ENCODE measurements at regions not wholly inside any gene's neighbourhood (a gene's known extent, or its start where the extent isn't known, plus 50 kb on each side); places are given as distances from the start of the nearest gene placed in this dataset.

DNA sequence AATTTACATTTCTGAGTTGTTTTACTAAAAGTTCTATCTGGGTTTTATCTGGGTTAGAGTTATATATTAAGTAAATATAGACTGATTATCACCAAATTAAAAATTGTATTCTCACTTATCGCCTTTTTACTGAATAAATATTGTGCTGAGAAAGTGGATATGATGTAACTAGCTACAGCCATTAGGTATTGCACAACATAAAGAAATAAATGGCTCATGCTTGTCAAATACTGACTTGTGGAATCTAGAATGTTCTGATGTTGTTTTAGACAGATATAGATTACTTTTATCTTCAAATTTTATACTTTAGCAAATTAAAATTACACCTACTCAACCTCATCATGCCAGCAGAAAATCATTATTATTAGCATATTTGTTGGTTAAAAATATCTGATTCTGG is 1277.1 kb upstream of the MIR17HG start:
- DNase-seq (ENCODE audit: low read depth) = no peak

DNA sequence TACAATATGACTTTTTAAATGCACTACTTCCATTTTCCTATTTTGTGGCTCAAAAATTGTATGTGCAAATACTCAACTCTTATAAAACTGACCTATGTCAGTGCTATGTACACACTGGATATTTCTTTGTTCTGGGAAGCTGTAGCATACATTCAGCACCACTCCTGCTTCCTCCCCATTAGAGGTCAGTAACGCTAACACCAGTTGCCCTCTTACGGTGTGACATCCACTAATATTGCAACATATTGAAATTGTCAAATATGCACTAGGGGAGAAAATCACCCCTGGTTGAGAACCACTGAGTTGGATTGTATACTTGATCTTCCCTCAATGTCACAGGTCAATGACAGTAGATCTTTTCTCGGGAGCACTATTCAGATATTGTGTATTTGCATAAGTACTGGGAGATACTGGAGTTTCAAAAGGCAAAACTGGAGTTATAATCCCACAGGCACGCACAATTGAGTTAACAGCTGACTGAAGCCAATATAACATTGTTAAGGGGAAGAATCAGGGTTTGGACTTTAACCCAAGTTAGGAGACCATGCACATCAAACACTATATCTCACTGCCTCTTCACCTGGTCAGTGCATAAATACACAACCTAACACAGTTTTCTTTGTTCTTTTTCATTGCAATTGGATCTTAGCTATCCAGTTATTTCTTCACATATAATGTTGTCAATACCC is 1276.5 kb upstream of the MIR17HG start:
- DNase-seq (ENCODE audit: low read depth) = no peak

GRCh38 chr13:90084684-90085290 is 1262.7 kb upstream of the MIR17HG start:
- DNase-seq (ENCODE audit: low read depth) = peak; percentile 3

DNA sequence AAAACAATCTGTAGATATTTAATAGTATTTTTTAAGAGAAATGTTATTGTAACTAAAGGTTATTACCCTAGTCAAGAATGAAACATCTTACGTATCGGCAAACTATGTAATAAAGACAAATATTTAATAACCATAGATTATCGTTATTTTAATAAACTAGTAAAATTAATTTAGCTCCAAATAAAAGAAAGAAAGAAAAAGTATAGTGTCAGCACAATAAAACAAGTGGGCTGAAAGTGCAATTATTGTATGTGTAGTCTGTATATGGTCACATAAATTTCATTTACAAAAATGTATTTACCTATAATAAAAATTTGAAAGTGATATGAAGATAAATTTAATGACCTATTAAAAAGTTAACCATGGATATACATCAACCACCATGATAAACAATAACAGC is 1258.4 kb upstream of the MIR17HG start:
- DNase-seq (ENCODE audit: low read depth) = no peak

DNA sequence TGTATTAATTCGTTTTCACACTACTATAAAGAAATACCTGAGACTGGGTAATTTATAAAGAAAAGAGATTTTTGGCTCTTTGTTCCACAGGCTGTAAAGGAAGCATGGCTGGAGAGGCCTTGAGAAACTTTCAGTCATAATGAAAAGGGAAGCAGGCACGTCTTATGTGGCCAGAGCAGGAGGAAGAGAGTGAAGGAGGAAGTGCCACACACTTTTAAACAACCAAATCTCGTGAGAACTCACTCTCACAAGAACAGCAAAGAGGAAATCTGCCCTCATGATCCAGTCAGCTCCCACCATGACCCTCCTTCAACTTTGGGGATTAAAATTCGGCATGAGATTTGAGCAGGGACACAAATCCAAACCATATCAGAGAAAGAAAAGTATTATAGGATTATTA is 1255.9 kb upstream of the MIR17HG start:
- no peak for DNase-seq (ENCODE audit: low read depth)

DNA sequence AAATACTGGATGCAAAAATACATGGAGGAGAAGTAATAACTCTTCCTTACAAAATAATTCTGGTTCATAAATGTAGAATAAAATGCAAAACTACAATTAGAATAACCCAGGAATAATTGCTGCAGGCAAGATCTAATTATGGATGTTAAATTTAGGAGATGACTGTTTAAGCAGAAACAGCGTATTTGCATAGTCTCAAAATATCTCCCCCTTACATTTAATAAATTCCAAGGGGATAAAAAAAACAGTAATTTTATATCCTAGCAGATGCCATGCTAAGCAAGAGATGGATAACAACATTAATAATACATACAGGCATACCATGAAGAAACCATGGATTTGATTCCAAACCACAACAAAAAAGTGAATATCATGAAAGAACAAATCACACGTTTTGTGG is 1253.1 kb upstream of the MIR17HG start:
- DNase-seq (ENCODE audit: low read depth) = no peak

DNA sequence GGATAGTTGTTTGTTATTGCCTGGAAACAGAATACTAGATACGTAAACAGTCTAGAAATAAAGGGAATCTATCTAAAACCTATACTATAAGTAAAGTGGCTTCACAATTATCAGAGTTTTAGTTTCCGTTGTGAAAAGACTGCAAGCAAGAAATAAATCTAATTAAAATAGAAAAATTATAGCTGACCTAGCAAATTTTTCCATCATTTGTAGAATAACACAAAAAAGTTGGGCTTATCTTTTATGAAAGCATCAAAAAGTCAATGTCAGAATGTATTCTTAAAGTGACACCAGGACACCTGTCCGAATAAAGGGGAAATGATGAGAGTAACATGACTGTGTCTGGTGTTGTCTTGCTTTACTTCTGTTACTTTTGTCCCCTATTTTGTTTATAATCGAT is 1248.9 kb upstream of the MIR17HG start:
- DNase-seq (ENCODE audit: low read depth) = no peak

- DNase-seq (ENCODE audit: low read depth) = no peak
These were observed 1247.6 kb upstream of the MIR17HG start for GRCh38 chr13:90099847-90100246.

DNA sequence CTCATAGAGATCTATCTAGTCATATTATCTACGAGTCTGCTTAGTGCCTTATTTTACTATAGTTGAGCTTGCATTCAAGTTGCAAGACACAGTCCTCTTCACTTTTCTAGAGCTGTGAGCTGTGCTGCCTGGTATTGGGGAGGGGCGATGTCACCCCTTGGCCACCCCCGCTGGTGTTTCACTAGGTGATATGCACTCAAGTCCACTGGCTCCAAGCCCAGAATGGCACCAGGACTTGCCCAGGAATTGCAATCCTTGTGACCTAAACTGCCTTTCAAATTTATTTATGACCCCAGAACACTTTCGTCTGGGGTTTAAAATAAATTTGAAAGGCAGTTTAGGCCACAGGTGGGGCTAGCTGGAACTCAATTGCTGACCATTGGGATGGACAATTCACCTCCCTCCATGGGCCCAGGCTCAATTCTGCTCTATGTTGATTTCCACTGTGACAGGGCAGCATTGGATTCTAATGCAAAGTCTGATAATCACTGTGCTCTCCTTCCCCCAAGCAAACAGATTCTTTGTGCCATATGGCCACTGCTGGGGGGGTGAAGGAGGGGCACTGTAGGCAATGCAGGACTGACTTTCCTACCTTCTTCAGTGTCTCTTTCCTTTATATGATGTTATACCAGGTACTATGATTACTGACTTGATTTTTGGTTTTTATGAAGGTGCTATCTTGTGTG is 1244.2 kb upstream of the MIR17HG start:
- no peak for DNase-seq (ENCODE audit: low read depth)

- no peak for DNase-seq (ENCODE audit: low read depth)
These were observed 1242.7 kb upstream of the MIR17HG start for GRCh38 chr13:90104764-90105163.

- DNase-seq (ENCODE audit: low read depth) = peak; percentile 16
These were observed 1242.2 kb upstream of the MIR17HG start for GRCh38 chr13:90105276-90105675.

- no peak for DNase-seq (ENCODE audit: low read depth)
These were observed 1241.5 kb upstream of the MIR17HG start for GRCh38 chr13:90105849-90106496.

DNA sequence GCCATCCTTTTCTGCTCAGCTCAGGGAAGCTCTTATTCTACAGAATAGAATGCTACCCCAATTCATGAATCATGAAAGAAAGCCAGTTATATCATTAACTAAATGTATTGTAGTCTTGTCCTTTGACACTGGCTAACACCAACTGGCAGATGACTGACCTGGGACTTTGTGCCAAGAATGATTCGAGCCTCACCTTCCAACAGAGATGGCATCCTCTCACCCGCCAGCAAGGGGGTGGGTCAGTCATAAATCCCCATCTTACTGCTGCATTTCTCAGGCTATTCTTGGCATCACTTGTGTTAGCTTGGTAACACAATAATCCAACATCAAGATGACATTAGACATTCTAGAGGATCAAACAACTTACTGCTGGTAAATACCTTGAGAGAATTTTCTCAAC is 1239.8 kb upstream of the MIR17HG start:
- no peak for DNase-seq (ENCODE audit: low read depth)

DNA sequence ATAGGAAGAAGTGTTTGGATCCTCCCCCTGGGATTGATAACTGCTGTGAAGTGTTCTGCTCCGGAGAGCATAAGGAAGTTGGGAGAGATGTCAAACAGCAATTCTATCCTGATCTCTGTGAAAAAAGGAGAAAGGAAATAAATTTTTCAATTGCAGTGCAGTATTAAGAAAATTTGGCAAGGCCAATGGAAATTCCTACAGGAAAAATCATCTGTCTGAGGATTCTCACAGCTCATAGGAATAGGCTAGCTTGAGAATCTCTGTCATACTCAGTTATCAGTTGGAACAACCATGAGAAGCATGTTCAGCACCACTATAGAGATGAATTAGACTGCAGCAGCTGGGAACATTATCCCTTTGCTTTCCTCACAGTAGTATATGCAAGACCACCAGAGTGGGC is 1238.9 kb upstream of the MIR17HG start:
- no peak for DNase-seq (ENCODE audit: low read depth)

DNA sequence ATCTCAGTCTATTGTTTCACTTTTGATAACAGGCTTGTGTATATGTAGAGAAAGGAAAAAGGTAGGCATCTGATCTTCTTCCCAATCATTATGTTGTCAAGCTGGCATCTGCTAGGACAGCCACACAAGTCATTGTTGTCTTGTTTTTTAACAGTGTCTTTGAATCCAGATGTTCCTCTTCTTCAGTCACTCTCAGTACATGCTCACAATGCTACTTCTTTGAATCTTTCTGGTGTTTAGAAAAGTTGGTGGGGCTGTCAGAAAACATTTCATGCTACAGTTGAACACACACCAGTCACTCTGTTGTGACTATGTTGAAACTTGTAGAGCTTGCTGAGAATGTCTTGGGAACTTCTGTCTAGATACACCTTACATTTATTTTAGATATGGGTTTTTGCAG is 1231.4 kb upstream of the MIR17HG start:
- no peak for DNase-seq (ENCODE audit: low read depth)

GRCh38 chr13:90118467-90119071 is 1228.9 kb upstream of the MIR17HG start:
- DNase-seq (ENCODE audit: low read depth) = no peak

DNA sequence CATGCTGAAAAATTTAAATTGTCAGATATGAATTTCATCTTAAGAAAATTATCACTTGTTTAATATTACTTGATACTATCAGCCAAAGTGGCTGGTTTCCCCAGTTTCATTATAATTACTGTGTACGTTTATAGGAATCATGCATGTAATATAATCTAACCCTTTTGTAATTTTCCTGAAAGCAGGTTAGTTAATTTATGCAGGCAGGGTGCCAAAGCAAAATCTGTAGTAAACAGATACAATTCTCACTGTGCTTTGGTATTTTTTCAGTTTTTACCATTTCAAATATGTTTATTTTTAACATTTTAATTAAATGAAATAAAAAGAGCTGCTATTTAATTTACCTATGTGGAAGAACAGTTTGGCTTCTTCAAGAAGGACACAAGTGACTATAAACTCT is 1227.5 kb upstream of the MIR17HG start:
- no peak for DNase-seq (ENCODE audit: low read depth)

- DNase-seq (ENCODE audit: low read depth) = no peak
These were observed 1225.7 kb upstream of the MIR17HG start for GRCh38 chr13:90121784-90122183.

DNA sequence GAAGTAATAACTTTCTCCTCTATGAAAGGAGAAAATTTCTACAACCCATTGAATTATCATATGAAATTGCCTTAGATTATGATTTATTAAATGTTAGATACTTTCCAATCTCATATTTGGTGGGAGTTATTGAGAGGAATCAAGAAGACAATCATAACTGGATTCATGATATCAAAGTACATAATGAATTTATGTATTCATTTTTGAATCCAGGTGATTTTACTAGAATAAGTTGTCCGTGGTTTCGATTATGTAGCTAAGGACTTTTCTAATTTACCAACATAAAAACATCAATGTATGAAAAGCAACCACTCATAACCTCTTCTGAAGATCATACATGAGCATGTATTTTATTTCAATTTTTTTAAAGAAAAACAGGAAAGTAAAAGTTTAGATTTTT is 1225.0 kb upstream of the MIR17HG start:
- no peak for DNase-seq (ENCODE audit: low read depth)

DNA sequence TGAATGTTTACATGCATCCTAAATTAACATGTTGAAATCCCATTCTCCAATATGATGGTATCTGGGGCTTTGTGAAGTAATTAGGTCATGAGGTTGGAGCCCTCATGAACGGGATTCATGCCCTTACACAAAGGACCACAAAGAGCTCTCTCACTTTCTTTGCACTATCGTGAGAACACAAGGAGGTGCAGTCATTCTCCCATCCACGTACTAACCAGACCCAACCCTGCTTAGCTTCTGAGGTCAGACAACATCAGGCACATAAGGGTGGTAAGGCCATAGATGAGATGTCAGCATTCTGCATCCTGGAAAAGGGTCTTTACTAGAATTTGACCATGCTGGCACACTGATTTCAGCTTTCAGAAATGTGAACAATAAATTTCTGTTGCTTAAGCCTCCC is 1211.9 kb upstream of the MIR17HG start:
- no peak for DNase-seq (ENCODE audit: low read depth)

DNA sequence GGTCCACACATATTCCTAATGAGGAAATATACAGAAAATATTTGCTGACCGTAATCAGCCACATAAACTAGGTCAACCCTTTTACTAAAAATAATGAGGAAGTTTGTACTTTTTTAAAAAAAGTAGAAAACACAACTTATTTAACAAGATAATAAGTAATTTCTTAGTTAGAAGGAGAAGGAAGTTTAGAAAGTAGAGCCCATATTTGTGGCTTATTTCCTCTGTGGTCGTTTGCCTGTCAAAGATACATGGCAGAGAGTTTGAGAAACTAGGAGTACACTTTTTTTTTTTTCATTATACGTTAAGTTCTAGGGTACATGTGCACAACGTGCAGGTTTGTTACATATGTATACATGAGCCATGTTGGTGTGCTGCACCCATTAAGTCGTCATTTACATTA is 1205.2 kb upstream of the MIR17HG start:
- no peak for DNase-seq (ENCODE audit: low read depth)

GRCh38 chr13:90154311-90154960 is 1193.1 kb upstream of the MIR17HG start:
- peak; percentile 6 for DNase-seq (ENCODE audit: low read depth)

Measured in HS-5 (cell line).